ENCODE measurements at regions not wholly inside any gene's neighbourhood (a gene's known extent, or its start where the extent isn't known, plus 50 kb on each side); places are given as distances from the start of the nearest gene placed in this dataset.
"Not testable (repeated sequence)": the region's sequence is repeated elsewhere in the genome, so short reads cannot be mapped to it uniquely, and the experiment has no call there.

- H3K27ac ChIP-seq (ENCODE audit: low read depth in 1 of 2, low read length in 2 of 2) = no peak overlapping the region
- 100% methylated on average over 1 of the region's 2 CpGs for WGBS (ENCODE audit: insufficient coverage)
- no peaks in the 10 kb centered on the region for H3K27me3 ChIP-seq (ENCODE audit: control insufficient read depth in 2 of 2, insufficient read depth in 2 of 2, low read length in 2 of 2)
- H3K4me3 ChIP-seq (replicated peaks in 1 of 3; ENCODE audit: low read depth in 2 of 3, low read length in 3 of 3) = no peak overlapping the region
- Mint-ChIP-seq H3K27ac (no peak overlapping the region), H3K36me3 (no peaks in the 10 kb centered on the region), H3K9me3 (peaks cover 0 to 13% (median 9%) of the 10 kb centered on the region in 7 donors), H3K27me3 (ENCODE audit: low read depth in 3 of 3) (peaks cover 0 to 1% (median 0%) of the 10 kb centered on the region in 3 donors), H3K4me3 (no peak overlapping the region), H3K4me1 (no peaks in the 10 kb centered on the region)
- H4K20me1 ChIP-seq (ENCODE audit: insufficient read depth, low read length) = no peaks in the 10 kb centered on the region
- H3K4me2 ChIP-seq (replicated peaks; ENCODE audit: extremely low read depth, low read length, poor library complexity, severe bottlenecking) = no peak overlapping the region
- DNase-seq = no peak
- intact Hi-C loops (cut with micrococcal nuclease) = no loop called here
- no peaks in the 10 kb centered on the region for H3K36me3 ChIP-seq (replicated peaks in 1 of 2; ENCODE audit: control insufficient read depth in 1 of 2, insufficient read depth in 2 of 2, low read length in 2 of 2)
- no peaks in the 10 kb centered on the region for H3K4me1 ChIP-seq (ENCODE audit: control insufficient read depth in 1 of 2, insufficient read depth in 2 of 2, low read length in 2 of 2)
- no peaks in the 10 kb centered on the region for H3K79me2 ChIP-seq (ENCODE audit: insufficient read depth, low read length)
- TF ChIP-seq CTCF (IDR thresholded peaks at IDR 0.05) = no peak
- H3K9me3 ChIP-seq (replicated peaks in 1 of 2; ENCODE audit: control insufficient read depth in 1 of 2, insufficient read depth in 1 of 2, low read length in 2 of 2) = peaks cover 0 to 14% of the 10 kb centered on the region in 2 donors
- H2AFZ ChIP-seq (ENCODE audit: insufficient read depth, low read depth, low read length, poor library complexity, severe bottlenecking) = no peak overlapping the region
- no peak overlapping the region for H3K9ac ChIP-seq (ENCODE audit: insufficient read depth, low read length, poor library complexity, severe bottlenecking)
These were observed 61.2 kb upstream of the ANKRD55 start for GRCh38 chr5:56294354-56294753.

- H3K9me3 ChIP-seq (replicated peaks in 1 of 2; ENCODE audit: control insufficient read depth in 1 of 2, insufficient read depth in 1 of 2, low read length in 2 of 2) = peaks cover 0 to 14% of the 10 kb centered on the region in 2 donors
- H3K27me3 ChIP-seq (ENCODE audit: control insufficient read depth in 2 of 2, insufficient read depth in 2 of 2, low read length in 2 of 2); H3K4me2 ChIP-seq (replicated peaks; ENCODE audit: extremely low read depth, low read length, poor library complexity, severe bottlenecking); H3K4me3 Mint-ChIP-seq; H3K4me1 ChIP-seq (ENCODE audit: control insufficient read depth in 1 of 2, insufficient read depth in 2 of 2, low read length in 2 of 2); H3K4me3 ChIP-seq (replicated peaks in 1 of 3; ENCODE audit: low read depth in 2 of 3, low read length in 3 of 3); H3K4me1 Mint-ChIP-seq; H3K27me3 Mint-ChIP-seq (ENCODE audit: low read depth in 3 of 3); DNase-seq; H3K36me3 ChIP-seq (replicated peaks in 1 of 2; ENCODE audit: control insufficient read depth in 1 of 2, insufficient read depth in 2 of 2, low read length in 2 of 2); H3K36me3 Mint-ChIP-seq; H3K9ac ChIP-seq (ENCODE audit: insufficient read depth, low read length, poor library complexity, severe bottlenecking); H3K27ac Mint-ChIP-seq; intact Hi-C loops (cut with micrococcal nuclease); H4K20me1 ChIP-seq (ENCODE audit: insufficient read depth, low read length); H2AFZ ChIP-seq (ENCODE audit: insufficient read depth, low read depth, low read length, poor library complexity, severe bottlenecking); H3K27ac ChIP-seq (ENCODE audit: low read depth in 1 of 2, low read length in 2 of 2); H3K79me2 ChIP-seq (ENCODE audit: insufficient read depth, low read length): not testable (repeated sequence)
- no CpG with 5 or more reads among the region's 2 CpGs for WGBS (ENCODE audit: insufficient coverage)
- peaks cover 0 to 13% (median 9%) of the 10 kb centered on the region in 7 donors for H3K9me3 Mint-ChIP-seq
These were observed 59.7 kb upstream of the ANKRD55 start for GRCh38 chr5:56292874-56293273.
